Activated CD8-positive, alpha-beta T cell treated with anti-CD3 and anti-CD28 coated beads for 36 hours (primary cell): ENCODE measurements at regions not wholly inside any gene's neighbourhood (a gene's known extent, or its start where the extent isn't known, plus 50 kb on each side); places are given as distances from the start of the nearest gene placed in this dataset.
"Not testable (repeated sequence)": the region's sequence is repeated elsewhere in the genome, so short reads cannot be mapped to it uniquely, and the experiment has no call there.

ENCODE experiments used
- ATAC-seq: fragments of 200-7000 bp; cut with Tn5 transposase; one replicate; pipeline ENCODE4 v1.10.0; 2021; ENCODE audit warnings: mild to moderate bottlenecking, moderate library complexity
- CTCF ChIA-PET: fragments of 350-600 bp; sonication (Branson Sonifier 250); formaldehyde crosslinking; loops from one replicate; lab custom pipeline; 2021; ENCODE audit warnings: antibody characterized with exemption; lab: Charles Lee
- POLR2A ChIA-PET: fragments of 350-600 bp; sonication (Branson Sonifier 250); formaldehyde crosslinking; loops from one replicate; lab custom pipeline; 2021; ENCODE audit warnings: antibody characterized with exemption; lab: Charles Lee
- DNase-seq: peaks from one replicate; pipeline ENCODE4 v3.0.0-alpha.2; 2020
- H3K27ac Mint-ChIP-seq: one replicate; pipeline ENCODE4 v1.8.0; 2021; ENCODE audit warnings: mild to moderate bottlenecking, mixed read lengths
- H3K27me3 Mint-ChIP-seq: one replicate; pipeline ENCODE4 v1.8.0; 2021; ENCODE audit warnings: mixed read lengths
- H3K36me3 Mint-ChIP-seq: one replicate; pipeline ENCODE4 v1.8.0; 2021; ENCODE audit warnings: low read depth, mixed read lengths
- H3K4me1 Mint-ChIP-seq: one replicate; pipeline ENCODE4 v1.8.0; 2021; ENCODE audit warnings: low read depth, mixed read lengths
- H3K4me3 Mint-ChIP-seq: one replicate; pipeline ENCODE4 v1.8.0; 2021; ENCODE audit warnings: mild to moderate bottlenecking, moderate library complexity, mixed read lengths
- H3K9me3 Mint-ChIP-seq: one replicate; pipeline ENCODE4 v1.8.0; 2021; ENCODE audit warnings: mixed read lengths
- CTCF ChIP-seq: fragments of 200-600 bp; IDR thresholded peaks from one replicate; pipeline ENCODE4 v1.8.0; 2022; ENCODE audit warnings: antibody characterized with exemption, mild to moderate bottlenecking
- intact Hi-C: fragments of 100-400 bp; cut with micrococcal nuclease; formaldehyde crosslinking; loops from one replicate; pipeline ENCODE4 v1.10.0; 2022

DNA sequence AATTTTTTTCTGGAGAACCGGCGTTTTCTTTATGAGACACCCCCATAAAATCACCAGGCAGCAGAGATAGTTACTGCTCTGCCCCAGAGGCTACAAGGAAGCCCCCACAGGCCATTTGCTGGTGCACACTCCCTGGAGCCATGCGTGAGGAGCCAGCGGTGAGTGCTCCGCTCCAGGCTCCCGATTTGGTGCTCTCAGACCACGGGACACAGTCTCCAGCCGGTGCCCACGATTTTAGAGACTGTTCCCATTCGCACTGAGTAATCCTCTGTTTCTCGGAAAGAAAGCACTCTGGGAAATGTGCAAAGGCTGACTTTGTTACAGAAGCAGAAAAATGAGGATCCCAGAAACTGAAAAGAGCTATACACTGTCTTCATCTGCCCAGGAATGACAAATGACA lies 104.9 kb downstream of the RNASET2 start:
- ATAC-seq (no peak), DNase-seq (no peak)
- no peaks in the 10 kb centered on the region for H3K9me3 Mint-ChIP-seq
- CTCF ChIA-PET = no interaction called here
- H3K4me3 Mint-ChIP-seq = no peak overlapping the region
- H3K27me3 Mint-ChIP-seq = no peaks in the 10 kb centered on the region
- no peak overlapping the region for H3K27ac Mint-ChIP-seq
- POLR2A ChIA-PET = no interaction called here
- H3K36me3 Mint-ChIP-seq = no peaks in the 10 kb centered on the region
- no peaks in the 10 kb centered on the region for H3K4me1 Mint-ChIP-seq
- intact Hi-C loops = no loop called here
- TF ChIP-seq CTCF = no peak

DNA sequence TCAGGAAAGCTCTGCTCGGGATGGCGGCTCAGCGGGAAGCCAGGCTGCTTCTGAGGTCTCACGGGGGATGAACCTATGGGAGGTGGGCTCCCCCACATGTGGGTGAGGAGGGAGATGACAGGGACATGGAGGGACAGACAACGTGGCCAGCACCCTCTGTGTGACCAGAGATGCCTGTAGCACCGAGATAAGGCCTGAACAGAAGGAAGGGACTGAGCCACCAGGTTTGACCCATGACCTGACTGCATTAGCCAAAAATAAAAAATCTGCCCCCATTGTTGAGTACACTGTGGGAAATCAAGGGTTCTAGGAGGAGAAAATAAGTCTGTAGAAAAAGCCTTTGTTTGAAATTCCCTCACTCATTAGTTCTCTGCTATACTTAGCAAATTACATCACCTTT lies 105.7 kb downstream of the RNASET2 start:
- ChIA-PET POLR2A (interaction anchor here (0.6 kb wide), 1 partner anchor 106 kb away, joined by 3 read pairs; the partner anchor contains the start of gene RNASET2), CTCF (no interaction called here)
- ATAC-seq (no peak), DNase-seq (no peak)
- H3K27me3 Mint-ChIP-seq = no peaks in the 10 kb centered on the region
- no peaks in the 10 kb centered on the region for H3K36me3 Mint-ChIP-seq
- TF ChIP-seq CTCF = no peak
- no peak overlapping the region for H3K27ac Mint-ChIP-seq
- H3K4me1 Mint-ChIP-seq = no peaks in the 10 kb centered on the region
- no peaks in the 10 kb centered on the region for H3K9me3 Mint-ChIP-seq
- intact Hi-C loops = no loop called here
- H3K4me3 Mint-ChIP-seq = no peak overlapping the region

DNA sequence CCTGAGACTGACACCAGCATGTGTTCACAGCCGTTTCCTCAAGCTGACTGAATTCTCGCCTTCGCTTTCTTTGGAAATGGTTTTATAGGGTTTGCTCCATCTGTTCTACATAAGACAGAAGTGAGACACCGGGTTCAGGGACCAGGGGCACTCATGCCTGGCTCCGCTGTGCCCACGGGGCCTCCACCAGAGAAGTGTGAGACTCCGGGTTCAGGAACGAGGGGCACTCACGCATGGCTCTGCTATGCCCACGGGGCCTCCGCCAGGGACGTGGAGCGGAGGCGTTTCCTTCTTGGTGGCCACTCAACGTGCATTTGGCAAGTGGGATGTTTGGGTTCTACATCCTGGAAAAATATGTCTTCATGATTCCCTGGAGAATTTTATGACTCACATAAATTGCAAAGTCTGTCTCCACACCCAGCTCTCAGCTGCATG lies 106.6 kb downstream of the RNASET2 start:
- H3K4me3 Mint-ChIP-seq = no peak overlapping the region
- ChIA-PET POLR2A (no interaction called here), CTCF (interaction anchor here (1.2 kb wide), 1 partner anchor 13 kb away, joined by 3 read pairs; no protein-coding TSS in a partner anchor)
- no peak overlapping the region for H3K27ac Mint-ChIP-seq
- no peaks in the 10 kb centered on the region for H3K9me3 Mint-ChIP-seq
- ATAC-seq (no peak), DNase-seq (no peak)
- intact Hi-C loops = no loop called here
- no peak for TF ChIP-seq CTCF
- no peaks in the 10 kb centered on the region for H3K36me3 Mint-ChIP-seq
- H3K4me1 Mint-ChIP-seq = no peaks in the 10 kb centered on the region
- H3K27me3 Mint-ChIP-seq = peaks cover 1% of the 10 kb centered on the region

- POLR2A ChIA-PET = no interaction called here
- intact Hi-C loops = no loop called here
- DNase-seq (no peak), ATAC-seq (no peak)
- Mint-ChIP-seq H3K27me3 (peaks cover 3% of the 10 kb centered on the region), H3K27ac (no peak overlapping the region), H3K4me1 (no peaks in the 10 kb centered on the region), H3K36me3 (no peaks in the 10 kb centered on the region), H3K9me3 (no peaks in the 10 kb centered on the region), H3K4me3 (no peak overlapping the region)
- CTCF ChIA-PET = interaction anchor here (1.2 kb wide), 1 partner anchor 14 kb away, joined by 3 read pairs; no protein-coding TSS in a partner anchor
- TF ChIP-seq CTCF = no peak
These were observed 107.2 kb downstream of the RNASET2 start for GRCh38 chr6:166848979-166849748.

DNA sequence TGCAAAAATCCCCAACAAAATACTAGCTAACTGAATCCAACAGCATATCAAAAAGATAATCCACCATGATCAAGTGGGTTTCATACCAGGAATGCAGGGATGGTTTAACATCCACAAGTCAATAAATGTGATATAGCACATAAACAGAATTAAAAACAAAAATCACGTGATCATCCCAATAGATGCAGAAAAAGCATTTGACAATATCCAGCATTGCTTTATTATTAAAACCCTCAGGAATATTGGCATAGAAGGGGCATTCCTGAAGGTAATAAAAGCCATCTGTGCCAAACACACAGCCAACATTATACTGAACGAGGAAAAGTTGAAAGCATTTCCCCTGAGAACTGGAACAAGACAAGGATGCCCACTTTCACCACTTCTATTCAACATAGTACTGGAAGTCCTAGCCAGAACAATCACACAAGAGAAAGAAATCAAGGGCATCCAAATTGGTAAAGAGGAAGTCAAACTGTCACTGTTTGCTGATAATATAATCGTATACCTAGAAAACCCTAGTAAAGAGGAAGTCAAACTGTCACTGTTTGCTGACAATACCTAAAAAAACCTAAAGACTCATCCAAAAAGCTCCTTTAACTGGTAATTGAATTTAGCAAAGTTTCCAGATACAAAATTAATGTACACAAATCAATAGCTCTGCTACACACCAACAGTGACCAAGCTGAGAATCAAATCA lies 109.8 kb downstream of the RNASET2 start:
- CTCF ChIA-PET, H3K27me3 Mint-ChIP-seq, intact Hi-C loops, DNase-seq, H3K4me1 Mint-ChIP-seq, H3K4me3 Mint-ChIP-seq, POLR2A ChIA-PET, ATAC-seq, H3K27ac Mint-ChIP-seq, H3K9me3 Mint-ChIP-seq, H3K36me3 Mint-ChIP-seq: not testable (repeated sequence)
